ENCODE measurements at regions not wholly inside any gene's neighbourhood (a gene's known extent, or its start where the extent isn't known, plus 50 kb on each side); places are given as distances from the start of the nearest gene placed in this dataset.

DNA sequence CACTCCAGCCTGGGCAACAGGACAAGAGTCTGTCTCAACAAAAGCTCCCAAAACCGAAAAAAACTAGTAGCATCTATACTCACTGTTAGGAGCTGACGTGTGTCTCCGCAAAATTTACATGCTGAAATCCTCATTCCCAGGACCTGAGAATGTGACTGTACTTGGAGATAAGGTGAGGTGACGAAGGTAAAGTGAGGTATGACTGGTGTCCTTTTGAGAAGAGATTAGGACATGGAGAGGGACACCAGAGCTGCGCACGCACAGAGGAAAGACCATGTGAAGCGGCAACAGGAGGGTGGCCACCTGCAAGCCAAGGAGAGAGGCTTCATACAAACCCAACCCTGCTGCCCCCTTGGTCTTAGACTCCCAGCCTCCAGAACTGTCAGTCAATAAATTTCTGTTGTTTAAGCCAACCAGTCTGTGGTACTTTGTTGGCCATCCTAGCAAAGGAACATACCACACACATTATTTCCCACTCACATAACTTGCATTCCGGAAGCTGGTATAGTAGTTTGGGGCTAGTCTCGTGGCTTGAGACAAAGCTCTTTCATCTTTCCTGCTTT, 1154.0 kb upstream of the CELF2 start:
- no peaks in the 10 kb centered on the region for H3K4me1 Mint-ChIP-seq
- H3K27ac Mint-ChIP-seq, result no peak overlapping the region
- Histone ChIP-seq H3K27me3 (ENCODE audit: control insufficient read depth, insufficient read depth, low read length) (no peaks in the 10 kb centered on the region), H3K4me1 (ENCODE audit: control insufficient read depth, insufficient read depth, low read length, poor library complexity, severe bottlenecking) (no peaks in the 10 kb centered on the region), H3K4me3 (ENCODE audit: low read depth, low read length) (no peak overlapping the region), H3K9me3 (ENCODE audit: control insufficient read depth in 2 of 2, low read length in 2 of 2) (no peaks in the 10 kb centered on the region), H3K27ac (ENCODE audit: insufficient read depth, low read length, poor library complexity, severe bottlenecking) (no peak overlapping the region), H3K36me3 (ENCODE audit: control insufficient read depth, insufficient read depth, low read length) (no peaks in the 10 kb centered on the region)
- peaks cover 0 to 8% (median 3%) of the 10 kb centered on the region in 7 donors for H3K9me3 Mint-ChIP-seq
- ATAC-seq (ENCODE audit: low read depth in 2 of 2), result no peak
- no peaks in the 10 kb centered on the region for H3K27me3 Mint-ChIP-seq
- DNase-seq, result no peak
- no peaks in the 10 kb centered on the region for H3K36me3 Mint-ChIP-seq
- H3K4me3 Mint-ChIP-seq, result no peak overlapping the region

DNA sequence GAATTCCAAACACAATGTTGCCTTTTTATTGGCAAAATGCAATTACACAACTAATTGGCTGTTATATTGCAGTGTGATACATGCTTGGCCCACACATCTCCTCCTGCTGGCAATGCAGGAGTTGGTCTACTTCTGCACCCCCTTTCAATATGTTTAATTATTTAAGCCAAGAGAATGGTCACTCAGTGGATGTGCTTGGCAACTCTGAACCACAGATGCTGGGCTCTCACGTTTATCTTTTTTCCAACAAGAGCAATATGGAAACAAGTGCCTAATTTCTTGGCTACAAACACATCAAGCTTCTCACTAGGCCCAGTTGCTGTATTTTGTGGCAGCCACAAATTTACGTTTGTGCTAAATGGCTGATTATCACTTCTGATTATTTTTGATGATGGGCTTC, 1149.2 kb upstream of the CELF2 start:
- Mint-ChIP-seq H3K9me3 (peaks cover 0 to 4% (median 0%) of the 10 kb centered on the region in 7 donors), H3K36me3 (no peaks in the 10 kb centered on the region), H3K27ac (no peak overlapping the region), H3K4me3 (no peak overlapping the region), H3K4me1 (no peaks in the 10 kb centered on the region), H3K27me3 (no peaks in the 10 kb centered on the region)
- no peaks in the 10 kb centered on the region for H3K9me3 ChIP-seq (ENCODE audit: control insufficient read depth in 2 of 2, low read length in 2 of 2)
- no peaks in the 10 kb centered on the region for H3K27me3 ChIP-seq (ENCODE audit: control insufficient read depth, insufficient read depth, low read length)
- no peak overlapping the region for H3K27ac ChIP-seq (ENCODE audit: insufficient read depth, low read length, poor library complexity, severe bottlenecking)
- DNase-seq (no peak), ATAC-seq (ENCODE audit: low read depth in 2 of 2) (no peak)
- no peaks in the 10 kb centered on the region for H3K36me3 ChIP-seq (ENCODE audit: control insufficient read depth, insufficient read depth, low read length)
- H3K4me3 ChIP-seq (ENCODE audit: low read depth, low read length), result no peak overlapping the region
- no peaks in the 10 kb centered on the region for H3K4me1 ChIP-seq (ENCODE audit: control insufficient read depth, insufficient read depth, low read length, poor library complexity, severe bottlenecking)

DNA sequence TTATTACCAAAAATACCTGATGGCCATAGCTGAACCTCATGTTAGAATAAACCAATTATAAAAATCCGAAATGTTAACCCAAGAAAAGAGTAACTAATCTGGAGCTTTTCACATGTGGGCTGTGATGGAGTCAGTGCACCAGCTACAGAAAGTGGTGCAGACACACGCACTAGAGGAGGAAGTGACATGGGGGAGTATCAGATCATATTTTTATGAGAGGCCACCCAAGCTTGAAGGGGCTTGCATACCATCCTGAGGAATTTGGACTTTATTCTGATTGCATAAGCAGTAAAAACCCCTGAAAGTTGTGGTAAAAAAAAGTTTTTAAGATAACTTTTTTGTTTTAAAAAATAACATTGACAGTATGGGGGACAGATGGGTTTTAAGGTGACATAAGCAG, 1148.5 kb upstream of the CELF2 start:
- Mint-ChIP-seq H3K4me3 (no peak overlapping the region), H3K27me3 (no peaks in the 10 kb centered on the region), H3K36me3 (no peaks in the 10 kb centered on the region), H3K9me3 (peaks cover 0 to 4% (median 0%) of the 10 kb centered on the region in 7 donors), H3K27ac (no peak overlapping the region), H3K4me1 (no peaks in the 10 kb centered on the region)
- no peak overlapping the region for H3K4me3 ChIP-seq (ENCODE audit: low read depth, low read length)
- no peaks in the 10 kb centered on the region for H3K36me3 ChIP-seq (ENCODE audit: control insufficient read depth, insufficient read depth, low read length)
- no peak overlapping the region for H3K27ac ChIP-seq (ENCODE audit: insufficient read depth, low read length, poor library complexity, severe bottlenecking)
- no peaks in the 10 kb centered on the region for H3K9me3 ChIP-seq (ENCODE audit: control insufficient read depth in 2 of 2, low read length in 2 of 2)
- no peaks in the 10 kb centered on the region for H3K4me1 ChIP-seq (ENCODE audit: control insufficient read depth, insufficient read depth, low read length, poor library complexity, severe bottlenecking)
- DNase-seq (no peak), ATAC-seq (ENCODE audit: low read depth in 2 of 2) (no peak)
- no peaks in the 10 kb centered on the region for H3K27me3 ChIP-seq (ENCODE audit: control insufficient read depth, insufficient read depth, low read length)

DNA sequence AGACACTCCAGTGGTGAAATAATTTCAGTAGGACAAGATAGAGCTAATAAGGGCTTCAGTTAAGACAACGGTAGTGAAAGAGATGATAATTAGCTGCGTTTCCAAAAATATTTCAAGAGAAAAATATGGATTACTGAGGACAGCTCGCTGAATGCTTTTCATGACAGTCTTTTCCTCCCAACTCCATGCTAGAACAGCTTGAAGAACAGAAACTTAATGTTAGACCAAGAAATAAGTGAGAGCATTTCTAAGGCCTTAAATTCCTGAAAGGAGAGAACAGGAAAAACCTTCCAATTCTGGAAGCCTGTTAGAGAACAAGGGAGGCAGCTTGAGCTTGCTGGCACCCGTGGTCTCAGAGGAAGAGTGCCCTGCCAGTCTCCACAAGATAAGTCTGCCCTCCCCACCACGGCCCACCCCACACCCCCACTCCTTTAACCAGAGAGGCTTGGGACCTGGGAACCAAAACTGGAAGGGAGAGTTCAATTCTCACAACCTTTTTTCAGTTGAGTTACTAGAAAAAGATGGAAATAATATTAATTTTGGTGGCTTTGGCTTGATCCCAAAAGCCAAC, 1148.0 kb upstream of the CELF2 start:
- Histone ChIP-seq H3K27ac (ENCODE audit: insufficient read depth, low read length, poor library complexity, severe bottlenecking) (no peak overlapping the region), H3K4me3 (ENCODE audit: low read depth, low read length) (no peak overlapping the region), H3K27me3 (ENCODE audit: control insufficient read depth, insufficient read depth, low read length) (no peaks in the 10 kb centered on the region), H3K36me3 (ENCODE audit: control insufficient read depth, insufficient read depth, low read length) (no peaks in the 10 kb centered on the region), H3K9me3 (ENCODE audit: control insufficient read depth in 2 of 2, low read length in 2 of 2) (no peaks in the 10 kb centered on the region), H3K4me1 (ENCODE audit: control insufficient read depth, insufficient read depth, low read length, poor library complexity, severe bottlenecking) (no peaks in the 10 kb centered on the region)
- no peaks in the 10 kb centered on the region for H3K4me1 Mint-ChIP-seq
- H3K27me3 Mint-ChIP-seq, result no peaks in the 10 kb centered on the region
- no peak for ATAC-seq (ENCODE audit: low read depth in 2 of 2)
- H3K4me3 Mint-ChIP-seq, result no peak overlapping the region
- peaks cover 0 to 4% (median 0%) of the 10 kb centered on the region in 7 donors for H3K9me3 Mint-ChIP-seq
- no peak overlapping the region for H3K27ac Mint-ChIP-seq
- DNase-seq, result no peak
- H3K36me3 Mint-ChIP-seq, result no peaks in the 10 kb centered on the region

DNA sequence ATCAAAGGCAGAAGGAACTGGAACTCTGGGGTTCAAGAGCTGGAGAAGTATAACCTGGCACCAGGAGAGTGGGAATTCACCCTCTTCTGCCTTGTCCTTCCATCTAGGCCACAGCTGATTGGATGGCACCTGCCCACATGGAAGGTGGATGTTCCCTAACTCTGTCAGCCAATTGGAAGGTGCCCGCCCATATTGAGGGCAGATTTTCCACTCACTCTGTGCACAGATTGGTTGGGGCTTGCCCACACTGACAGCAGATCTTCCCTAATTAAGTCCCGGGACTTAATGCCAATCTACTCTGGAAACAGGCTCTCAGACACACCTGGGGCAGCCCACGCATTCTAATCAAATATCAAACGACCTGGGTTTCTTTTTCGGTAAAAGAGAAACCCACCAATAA, 1142.3 kb upstream of the CELF2 start:
- no peaks in the 10 kb centered on the region for H3K4me1 Mint-ChIP-seq
- Histone ChIP-seq H3K27ac (ENCODE audit: insufficient read depth, low read length, poor library complexity, severe bottlenecking) (no peak overlapping the region), H3K27me3 (ENCODE audit: control insufficient read depth, insufficient read depth, low read length) (no peaks in the 10 kb centered on the region), H3K9me3 (ENCODE audit: control insufficient read depth in 2 of 2, low read length in 2 of 2) (no peaks in the 10 kb centered on the region), H3K4me3 (ENCODE audit: low read depth, low read length) (no peak overlapping the region), H3K36me3 (ENCODE audit: control insufficient read depth, insufficient read depth, low read length) (no peaks in the 10 kb centered on the region), H3K4me1 (ENCODE audit: control insufficient read depth, insufficient read depth, low read length, poor library complexity, severe bottlenecking) (no peaks in the 10 kb centered on the region)
- no peak for ATAC-seq (ENCODE audit: low read depth in 2 of 2)
- H3K27ac Mint-ChIP-seq, result no peak overlapping the region
- H3K27me3 Mint-ChIP-seq, result no peaks in the 10 kb centered on the region
- H3K36me3 Mint-ChIP-seq, result no peaks in the 10 kb centered on the region
- no peak for DNase-seq
- H3K9me3 Mint-ChIP-seq, result peaks cover 0 to 3% (median 0%) of the 10 kb centered on the region in 7 donors
- no peak overlapping the region for H3K4me3 Mint-ChIP-seq

DNA sequence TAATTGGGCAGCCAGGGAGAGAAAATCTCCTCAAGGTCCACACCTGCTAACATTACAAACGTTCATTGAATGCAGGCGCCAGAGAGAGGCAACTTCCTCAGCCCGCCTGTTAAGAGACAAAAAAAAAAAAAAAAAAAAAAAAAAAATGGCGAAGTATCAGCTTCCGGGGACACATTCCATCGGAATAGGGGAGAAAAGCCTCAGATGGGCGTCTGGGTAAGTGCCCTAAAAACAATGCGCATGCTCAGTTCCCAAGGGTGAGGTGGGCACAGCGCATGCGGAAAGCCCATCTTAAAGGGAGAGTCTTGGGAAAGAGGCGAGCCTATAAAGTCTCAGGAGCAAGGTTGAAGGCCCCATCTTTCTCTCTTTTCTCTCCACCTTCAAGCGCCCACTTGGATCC, 1139.7 kb upstream of the CELF2 start:
- H3K27ac ChIP-seq (ENCODE audit: insufficient read depth, low read length, poor library complexity, severe bottlenecking), result no peak overlapping the region
- ATAC-seq (ENCODE audit: low read depth in 2 of 2), result no peak
- Mint-ChIP-seq H3K4me3 (no peak overlapping the region), H3K36me3 (no peaks in the 10 kb centered on the region), H3K27ac (no peak overlapping the region), H3K9me3 (peaks cover 0 to 5% (median 0%) of the 10 kb centered on the region in 7 donors), H3K4me1 (no peaks in the 10 kb centered on the region), H3K27me3 (no peaks in the 10 kb centered on the region)
- no peaks in the 10 kb centered on the region for H3K4me1 ChIP-seq (ENCODE audit: control insufficient read depth, insufficient read depth, low read length, poor library complexity, severe bottlenecking)
- no peaks in the 10 kb centered on the region for H3K27me3 ChIP-seq (ENCODE audit: control insufficient read depth, insufficient read depth, low read length)
- no peak overlapping the region for H3K4me3 ChIP-seq (ENCODE audit: low read depth, low read length)
- peaks cover 0 to under 1% of the 10 kb centered on the region in 2 experiments for H3K9me3 ChIP-seq (ENCODE audit: control insufficient read depth in 2 of 2, low read length in 2 of 2)
- H3K36me3 ChIP-seq (ENCODE audit: control insufficient read depth, insufficient read depth, low read length), result no peaks in the 10 kb centered on the region
- DNase-seq, result no peak

DNA sequence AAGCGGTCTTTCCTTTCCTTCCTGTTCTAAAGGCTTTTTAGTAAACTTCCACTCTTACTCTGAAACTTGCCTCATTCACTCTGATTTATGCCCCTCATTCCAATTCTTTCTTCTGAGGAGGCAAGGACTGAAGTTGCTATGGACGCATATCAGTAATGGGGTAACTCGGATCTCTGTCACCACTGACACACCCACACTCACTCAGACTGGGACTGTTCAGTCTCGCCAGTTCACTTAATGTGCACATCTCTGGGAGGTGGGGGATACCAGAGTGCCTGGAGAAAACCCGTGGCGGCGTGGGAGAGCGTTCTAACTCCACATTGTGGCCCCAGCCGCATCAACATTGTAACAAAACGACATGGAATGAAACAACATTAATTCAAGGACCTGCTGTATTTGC, 1139.3 kb upstream of the CELF2 start:
- no peak overlapping the region for H3K27ac ChIP-seq (ENCODE audit: insufficient read depth, low read length, poor library complexity, severe bottlenecking)
- H3K4me1 ChIP-seq (ENCODE audit: control insufficient read depth, insufficient read depth, low read length, poor library complexity, severe bottlenecking), result no peaks in the 10 kb centered on the region
- H3K27me3 ChIP-seq (ENCODE audit: control insufficient read depth, insufficient read depth, low read length), result no peaks in the 10 kb centered on the region
- Mint-ChIP-seq H3K4me1 (no peaks in the 10 kb centered on the region), H3K4me3 (no peak overlapping the region), H3K36me3 (no peaks in the 10 kb centered on the region), H3K27me3 (no peaks in the 10 kb centered on the region), H3K9me3 (peaks cover 0 to 7% (median 0%) of the 10 kb centered on the region in 7 donors), H3K27ac (no peak overlapping the region)
- DNase-seq, result no peak
- peaks cover 0 to 4% of the 10 kb centered on the region in 2 experiments for H3K9me3 ChIP-seq (ENCODE audit: control insufficient read depth in 2 of 2, low read length in 2 of 2)
- H3K4me3 ChIP-seq (ENCODE audit: low read depth, low read length), result no peak overlapping the region
- no peaks in the 10 kb centered on the region for H3K36me3 ChIP-seq (ENCODE audit: control insufficient read depth, insufficient read depth, low read length)
- no peak for ATAC-seq (ENCODE audit: low read depth in 2 of 2)

DNA sequence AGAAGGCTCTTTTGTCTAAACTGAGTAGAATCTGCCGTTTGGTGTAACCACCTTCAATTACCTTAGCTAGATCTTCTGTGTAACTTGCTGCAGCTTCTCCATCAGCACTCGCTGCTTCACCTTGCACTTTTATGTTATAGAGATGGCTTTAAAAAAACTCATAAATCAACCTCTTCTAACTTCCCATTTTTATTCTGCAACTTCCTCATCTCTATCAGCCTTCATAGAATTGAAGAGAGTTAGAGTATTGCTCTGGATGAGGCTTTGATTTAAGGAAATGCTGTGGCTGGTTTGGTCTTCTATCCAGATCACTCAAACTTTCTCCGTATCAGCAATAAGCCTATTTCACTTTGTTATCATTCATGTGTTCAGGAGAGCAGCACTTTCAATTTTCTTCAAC, 1131.9 kb upstream of the CELF2 start:
- Mint-ChIP-seq H3K27me3 (no peaks in the 10 kb centered on the region), H3K36me3 (no peaks in the 10 kb centered on the region), H3K9me3 (peaks cover 0 to 16% (median 6%) of the 10 kb centered on the region in 7 donors), H3K27ac (no peak overlapping the region), H3K4me1 (no peaks in the 10 kb centered on the region), H3K4me3 (no peak overlapping the region)
- Histone ChIP-seq H3K9me3 (ENCODE audit: control insufficient read depth in 2 of 2, low read length in 2 of 2) (peaks cover 4 to 6% of the 10 kb centered on the region in 2 experiments), H3K4me1 (ENCODE audit: control insufficient read depth, insufficient read depth, low read length, poor library complexity, severe bottlenecking) (no peaks in the 10 kb centered on the region), H3K27me3 (ENCODE audit: control insufficient read depth, insufficient read depth, low read length) (no peaks in the 10 kb centered on the region), H3K4me3 (ENCODE audit: low read depth, low read length) (no peak overlapping the region), H3K27ac (ENCODE audit: insufficient read depth, low read length, poor library complexity, severe bottlenecking) (no peak overlapping the region), H3K36me3 (ENCODE audit: control insufficient read depth, insufficient read depth, low read length) (no peaks in the 10 kb centered on the region)
- no peak for DNase-seq
- ATAC-seq (ENCODE audit: low read depth in 2 of 2), result no peak
